H9 (cell line): ENCODE measurements at regions not wholly inside any gene's neighbourhood (a gene's known extent, or its start where the extent isn't known, plus 50 kb on each side); places are given as distances from the start of the nearest gene placed in this dataset.

ENCODE experiments used
- DNase-seq: peaks from one replicate; pipeline ENCODE4 v3.0.0-alpha.2; 2017
- H2AFZ ChIP-seq: one replicate; pipeline ENCODE4 v1.6.1; 2013; ENCODE audit warnings: mild to moderate bottlenecking, low read length, control low read depth, moderate library complexity
- H2AK5ac ChIP-seq: 2 replicates; pipeline ENCODE4 v1.6.1; 2013; ENCODE audit warnings: low read length, control low read depth, mixed read lengths; ENCODE audit not compliant: insufficient read length
- H2BK120ac ChIP-seq: one replicate; pipeline ENCODE4 v1.6.1; 2013; ENCODE audit warnings: low read depth, mild to moderate bottlenecking, low read length, control low read depth, inconsistent platforms; ENCODE audit not compliant: poor library complexity, severe bottlenecking
- H2BK12ac ChIP-seq: 2 replicates; pipeline ENCODE4 v1.6.1; 2013; ENCODE audit warnings: low read length, control low read depth, mixed read lengths, low read depth; ENCODE audit not compliant: insufficient read length
- H2BK15ac ChIP-seq: 2 replicates; pipeline ENCODE4 v1.6.1; 2013; ENCODE audit warnings: low read depth, low read length, control low read depth
- H2BK20ac ChIP-seq: one replicate; pipeline ENCODE4 v1.6.1; 2013; ENCODE audit warnings: low read depth, mild to moderate bottlenecking, low read length, control low read depth, inconsistent platforms; ENCODE audit not compliant: poor library complexity, severe bottlenecking
- H2BK5ac ChIP-seq: 2 replicates; pipeline ENCODE4 v1.6.1; 2013; ENCODE audit warnings: low read length, control low read depth, mixed read lengths; ENCODE audit not compliant: insufficient read length
- H3K14ac ChIP-seq: 2 replicates; pipeline ENCODE4 v1.6.1; 2013; ENCODE audit warnings: low read length, control low read depth; ENCODE audit not compliant: insufficient read depth
- H3K18ac ChIP-seq: 2 replicates; pipeline ENCODE4 v1.6.1; 2013; ENCODE audit warnings: low read depth, mild to moderate bottlenecking, mixed read lengths, low read length, control low read depth; ENCODE audit not compliant: insufficient read length
- H3K23ac ChIP-seq: 2 replicates; pipeline ENCODE4 v1.6.1; 2013; ENCODE audit warnings: low read length, control low read depth, mixed read lengths, low read depth; ENCODE audit not compliant: insufficient read length
- H3K23me2 ChIP-seq: 2 replicates; pipeline ENCODE4 v1.6.1; 2013; ENCODE audit warnings: low read depth, mild to moderate bottlenecking, mixed read lengths, low read length, control low read depth; ENCODE audit not compliant: insufficient read length, poor library complexity, severe bottlenecking
- H3K27ac ChIP-seq: 2 replicates; pipeline ENCODE4 v1.5.1; 2013; ENCODE audit warnings: low read length, control low read depth, mixed read lengths, low read depth; ENCODE audit not compliant: insufficient read length
- H3K27me3 ChIP-seq: 2 replicates; pipeline ENCODE4 v1.6.1; 2013; ENCODE audit warnings: low read length, control low read depth, inconsistent platforms; ENCODE audit not compliant: insufficient read depth
- H3K4ac ChIP-seq: 2 replicates; pipeline ENCODE4 v1.6.1; 2013; ENCODE audit warnings: low read depth, mild to moderate bottlenecking, control low read depth, inconsistent platforms, low read length, moderate library complexity
- H3K4me1 ChIP-seq: 2 replicates; pipeline ENCODE4 v1.6.1; 2013; ENCODE audit warnings: low read length, control low read depth, inconsistent platforms; ENCODE audit not compliant: insufficient read depth
- H3K4me2 ChIP-seq: 2 replicates; pipeline ENCODE4 v1.6.1; 2013; ENCODE audit warnings: low read length, control low read depth, mixed read lengths; ENCODE audit not compliant: insufficient read length, insufficient read depth
- H3K56ac ChIP-seq: 2 replicates; pipeline ENCODE4 v1.6.1; 2013; ENCODE audit warnings: low read depth, mild to moderate bottlenecking, mixed read lengths, low read length, control low read depth; ENCODE audit not compliant: insufficient read length
- H3K79me1 ChIP-seq: 2 replicates; pipeline ENCODE4 v1.6.1; 2013; ENCODE audit warnings: low read depth, mild to moderate bottlenecking, moderate library complexity, low read length, control low read depth, inconsistent platforms; ENCODE audit not compliant: insufficient read depth, poor library complexity, severe bottlenecking
- H3K79me2 ChIP-seq: 2 replicates; pipeline ENCODE4 v1.6.1; 2013; ENCODE audit warnings: low read length, control low read depth, inconsistent platforms; ENCODE audit not compliant: insufficient read depth
- H3K9ac ChIP-seq: 2 replicates; pipeline ENCODE4 v1.6.1; 2013; ENCODE audit warnings: low read length, control low read depth, mixed read lengths; ENCODE audit not compliant: insufficient read length; ENCODE audit errors: extremely low read depth
- H3K9me3 ChIP-seq: one replicate; pipeline ENCODE4 v1.6.1; 2013; ENCODE audit warnings: low read depth, low read length, inconsistent platforms; ENCODE audit not compliant: control insufficient read depth
- H3T11ph ChIP-seq: one replicate; pipeline ENCODE4 v1.6.1; 2013; ENCODE audit warnings: mild to moderate bottlenecking, low read length, control low read depth, inconsistent platforms
- H4K20me1 ChIP-seq: one replicate; pipeline ENCODE4 v1.6.1; 2013; ENCODE audit not compliant: control insufficient read depth, insufficient read length, insufficient read depth
- H4K5ac ChIP-seq: 2 replicates; pipeline ENCODE4 v1.6.1; 2013; ENCODE audit warnings: low read depth, mild to moderate bottlenecking, mixed read lengths, low read length, control low read depth; ENCODE audit not compliant: insufficient read length
- H4K8ac ChIP-seq: replicated peaks from 2 replicates; pipeline ENCODE4 v1.6.1; 2013; ENCODE audit warnings: low read length, control low read depth, mixed read lengths, low read depth; ENCODE audit not compliant: insufficient read length
- H4K91ac ChIP-seq: 2 replicates; pipeline ENCODE4 v1.6.1; 2013; ENCODE audit warnings: low read depth, mild to moderate bottlenecking, moderate library complexity, mixed read lengths, low read length, control low read depth; ENCODE audit not compliant: insufficient read length
- H3K27ac Mint-ChIP-seq, 3 experiments: 2 replicates in 2 of 3; 3 replicates in 1 of 3; pipeline ENCODE4 v1.8.0; 2020 to 2021; ENCODE audit warnings: mixed read lengths in 3 of 3, mild to moderate bottlenecking in 1 of 3, moderate library complexity in 1 of 3
- H3K27me3 Mint-ChIP-seq: 2 replicates; pipeline ENCODE4 v1.8.0; 2021; ENCODE audit warnings: low read depth, mild to moderate bottlenecking, moderate library complexity, mixed read lengths
- H3K36me3 Mint-ChIP-seq, 3 experiments: 2 replicates in 2 of 3; 3 replicates in 1 of 3; pipeline ENCODE4 v1.8.0; 2020 to 2021; ENCODE audit warnings: low read depth in 3 of 3, mixed read lengths in 3 of 3; ENCODE audit not compliant: insufficient read depth in 1 of 3
- H3K4me1 Mint-ChIP-seq, 2 experiments: 2 replicates each; pipeline ENCODE4 v1.8.0; 2020; ENCODE audit warnings: mixed read lengths in 2 of 2
- H3K4me3 Mint-ChIP-seq, 2 experiments: 2 replicates in 1 of 2; 3 replicates in 1 of 2; pipeline ENCODE4 v1.8.0; 2020 to 2021; ENCODE audit warnings: mild to moderate bottlenecking in 2 of 2, mixed read lengths in 2 of 2, moderate library complexity in 1 of 2
- H3K9me3 Mint-ChIP-seq, 2 experiments: 2 replicates in 1 of 2; 3 replicates in 1 of 2; pipeline ENCODE4 v1.8.0; 2020; ENCODE audit warnings: mild to moderate bottlenecking in 2 of 2, mixed read lengths in 2 of 2, moderate library complexity in 1 of 2
- WGBS: extraction: QIAGEN DNeasy Blood & Tissue Kit; methylation state at CpG from one replicate; pipeline ENCODE4 v1.1.7; 2013; ENCODE audit warnings: missing lambda C conversion rate, low lambda C conversion rate, mixed read lengths; ENCODE audit not compliant: insufficient read length; ENCODE audit errors: extremely low coverage; 5-methylcytosine and 5-hydroxymethylcytosine counted together
- TF ChIP-seq, protein P1 (sequence below): fragments of 200-600 bp; sonication (generic); conservative IDR thresholded peaks from 3 replicates; pipeline ENCODE4 v1.8.0; 2021; ENCODE audit warnings: antibody characterized with exemption, mild to moderate bottlenecking

DNA sequence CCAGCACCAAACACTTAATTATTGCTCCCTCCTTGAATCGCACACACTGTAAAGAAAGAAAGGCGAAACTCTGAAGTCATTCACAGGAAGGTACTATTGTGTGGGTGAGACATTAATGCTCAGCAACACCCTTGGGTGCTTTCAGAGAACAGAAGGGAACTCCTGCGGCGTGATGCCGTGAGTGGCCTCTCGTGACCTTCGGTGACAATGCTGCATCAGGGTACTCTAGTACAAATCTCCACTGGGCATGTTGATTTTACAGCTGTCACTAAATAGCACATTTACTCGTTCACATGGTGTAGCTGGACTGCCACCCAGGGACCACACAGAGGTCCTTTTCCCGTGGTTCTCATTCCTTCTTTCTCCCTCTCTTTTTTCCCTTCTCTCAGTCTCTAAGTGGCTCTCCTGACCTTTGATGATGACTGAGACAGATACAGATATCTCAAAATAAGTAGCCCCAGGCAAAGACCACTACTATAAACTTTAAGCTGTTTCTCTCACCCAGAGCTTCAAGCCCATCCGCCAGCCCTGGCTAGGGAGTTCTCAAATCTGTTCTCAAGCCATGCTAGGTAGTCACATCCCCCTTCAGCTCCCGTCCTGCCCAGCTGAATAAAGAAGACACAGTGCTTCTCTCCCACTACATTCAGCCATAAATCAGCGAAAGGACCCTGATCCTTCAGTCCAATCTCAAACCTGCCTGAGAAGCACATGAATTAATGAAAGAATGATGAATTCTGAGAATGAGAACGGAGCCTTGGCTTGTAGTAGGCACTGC, 223.4 kb upstream of the FMN2 start:
- no peaks in the 10 kb centered on the region for H3K27me3 ChIP-seq
- TF ChIP-seq, protein P1, sequence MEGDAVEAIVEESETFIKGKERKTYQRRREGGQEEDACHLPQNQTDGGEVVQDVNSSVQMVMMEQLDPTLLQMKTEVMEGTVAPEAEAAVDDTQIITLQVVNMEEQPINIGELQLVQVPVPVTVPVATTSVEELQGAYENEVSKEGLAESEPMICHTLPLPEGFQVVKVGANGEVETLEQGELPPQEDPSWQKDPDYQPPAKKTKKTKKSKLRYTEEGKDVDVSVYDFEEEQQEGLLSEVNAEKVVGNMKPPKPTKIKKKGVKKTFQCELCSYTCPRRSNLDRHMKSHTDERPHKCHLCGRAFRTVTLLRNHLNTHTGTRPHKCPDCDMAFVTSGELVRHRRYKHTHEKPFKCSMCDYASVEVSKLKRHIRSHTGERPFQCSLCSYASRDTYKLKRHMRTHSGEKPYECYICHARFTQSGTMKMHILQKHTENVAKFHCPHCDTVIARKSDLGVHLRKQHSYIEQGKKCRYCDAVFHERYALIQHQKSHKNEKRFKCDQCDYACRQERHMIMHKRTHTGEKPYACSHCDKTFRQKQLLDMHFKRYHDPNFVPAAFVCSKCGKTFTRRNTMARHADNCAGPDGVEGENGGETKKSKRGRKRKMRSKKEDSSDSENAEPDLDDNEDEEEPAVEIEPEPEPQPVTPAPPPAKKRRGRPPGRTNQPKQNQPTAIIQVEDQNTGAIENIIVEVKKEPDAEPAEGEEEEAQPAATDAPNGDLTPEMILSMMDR = no peak
- H2BK12ac ChIP-seq = no peak overlapping the region
- no peaks in the 10 kb centered on the region for H3K4me1 ChIP-seq
- H3K14ac ChIP-seq = no peak overlapping the region
- no peaks in the 10 kb centered on the region for H3K23me2 ChIP-seq
- no CpG with 5 or more reads among the region's 13 CpGs for WGBS
- no peak overlapping the region for H3K4me3 Mint-ChIP-seq
- H3K79me1 ChIP-seq = peaks cover 2% of the 10 kb centered on the region
- H3K4me2 ChIP-seq = no peak overlapping the region
- H3K9me3 ChIP-seq = no peaks in the 10 kb centered on the region
- no peaks in the 10 kb centered on the region for H3K27me3 Mint-ChIP-seq
- H4K8ac ChIP-seq = no peak overlapping the region
- H2BK20ac ChIP-seq = no peak overlapping the region
- H2BK15ac ChIP-seq = no peak overlapping the region
- no peak overlapping the region for H4K91ac ChIP-seq
- H3K56ac ChIP-seq = no peak overlapping the region
- no peaks in the 10 kb centered on the region; a peak in 3 of 7 replicates for H3K36me3 Mint-ChIP-seq
- H4K20me1 ChIP-seq = no peaks in the 10 kb centered on the region
- H3K27ac Mint-ChIP-seq = peak overlapping the region in 2 of 3 experiments; percentile 3 to 85; a peak in 2 of 7 replicates
- H2AK5ac ChIP-seq = no peak overlapping the region
- H4K5ac ChIP-seq = no peak overlapping the region
- no peak overlapping the region for H3K18ac ChIP-seq
- H2AFZ ChIP-seq = no peak overlapping the region
- H3K9me3 Mint-ChIP-seq = peaks cover 0 to 2% of the 10 kb centered on the region in 2 experiments; a peak in 1 of 5 replicates
- H3K27ac ChIP-seq = no peak overlapping the region
- H2BK5ac ChIP-seq = no peak overlapping the region
- no peak overlapping the region for H3K4ac ChIP-seq
- H3K4me1 Mint-ChIP-seq = no peaks in the 10 kb centered on the region
- no peak overlapping the region for H3T11ph ChIP-seq
- no peak overlapping the region for H2BK120ac ChIP-seq
- H3K9ac ChIP-seq = no peak overlapping the region
- no peak overlapping the region for H3K23ac ChIP-seq
- no peak for DNase-seq
- H3K79me2 ChIP-seq = no peaks in the 10 kb centered on the region
